HG02970 (cell line): ENCODE measurements at regions not wholly inside any gene's neighbourhood (a gene's known extent, or its start where the extent isn't known, plus 50 kb on each side); places are given as distances from the start of the nearest gene placed in this dataset.

ENCODE experiments used
- ATAC-seq: cut with Tn5 transposase; IDR thresholded peaks from one replicate; pipeline ENCODE4 v1.9.1; 2021; ENCODE audit warnings: mild to moderate bottlenecking, moderate library complexity, moderate number of reproducible peaks; ENCODE audit not compliant: unreplicated experiment, low FRiP score

DNA sequence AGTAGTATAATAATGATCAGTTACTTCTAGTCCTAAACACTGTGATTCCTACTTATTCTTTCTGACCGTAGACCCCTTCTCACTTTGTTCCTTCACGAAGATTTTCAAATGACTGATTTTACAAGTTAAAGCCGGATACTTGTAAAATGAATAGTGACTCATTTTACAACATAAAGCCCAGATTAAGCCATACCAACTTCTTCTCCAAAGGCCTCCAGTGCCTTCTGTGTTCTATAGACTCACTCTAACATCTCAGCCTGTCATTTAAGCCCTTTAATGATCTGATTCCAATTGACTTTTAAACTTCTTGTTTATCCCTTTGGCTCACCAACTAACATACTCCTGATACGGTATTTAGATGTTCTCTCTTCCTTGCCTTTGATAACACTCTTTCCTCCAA, 480.0 kb upstream of the HS3ST1 start:
- ATAC-seq, result no peak

DNA sequence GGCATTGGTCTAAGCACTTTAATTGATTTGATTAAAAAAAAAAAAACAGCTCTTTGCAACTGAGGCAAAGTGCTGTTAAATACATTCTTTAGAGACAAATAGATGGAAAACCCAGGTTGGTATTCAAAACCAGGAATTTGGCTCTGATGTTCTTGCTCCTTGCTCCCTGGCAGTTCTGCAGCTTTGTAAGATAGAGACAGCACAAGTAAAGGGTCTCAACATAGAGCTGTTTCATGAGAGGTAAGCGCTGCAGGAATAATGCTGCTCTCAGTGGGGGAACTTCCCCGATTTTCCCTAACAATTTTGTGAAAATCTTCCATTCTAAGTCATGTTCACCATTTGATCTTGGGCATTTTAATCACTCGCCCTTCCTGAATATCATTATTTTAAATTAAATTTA, 479.5 kb upstream of the HS3ST1 start:
- no peak for ATAC-seq

DNA sequence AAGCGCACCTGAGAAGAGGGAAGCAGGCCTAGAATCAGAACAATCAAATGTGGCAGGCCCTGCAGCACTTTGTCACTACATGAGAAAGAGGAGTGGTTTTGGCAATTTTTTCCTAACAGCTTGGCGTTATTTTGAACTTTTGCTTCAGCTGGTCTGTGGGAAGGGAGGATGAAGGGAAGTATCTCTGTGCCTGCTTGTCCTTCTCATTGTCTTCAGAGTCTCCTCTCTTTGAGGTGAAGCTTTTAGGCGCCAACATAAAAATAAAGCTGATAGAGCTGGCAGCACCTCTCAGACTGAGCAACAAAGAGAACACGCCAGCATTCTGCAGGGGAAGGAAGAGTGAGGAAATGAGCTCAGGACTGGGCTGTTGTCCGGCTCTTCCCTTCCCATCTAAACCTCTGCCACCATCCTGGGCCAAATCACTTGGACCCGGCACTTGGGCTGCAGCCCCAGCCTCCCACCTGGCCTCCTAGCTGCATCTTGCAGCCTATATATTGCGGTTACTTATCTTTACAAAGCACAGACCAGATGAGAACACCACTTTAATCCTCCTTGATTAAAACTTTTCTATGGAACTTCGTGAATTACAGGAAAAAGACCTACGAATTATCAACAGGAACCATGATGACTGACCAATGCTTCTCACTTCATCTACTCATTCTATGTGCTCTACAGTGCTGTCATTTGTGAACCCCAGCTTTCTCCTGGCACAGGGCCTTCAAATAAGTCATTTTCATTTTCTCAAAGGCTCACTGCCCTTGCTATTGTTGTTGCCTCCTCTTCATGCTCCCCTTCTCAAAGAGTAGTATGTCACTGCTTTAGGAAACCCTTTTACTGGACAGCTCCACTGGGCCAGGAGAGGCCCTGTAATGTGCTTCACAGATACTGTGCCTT, 476.4 kb upstream of the HS3ST1 start:
- ATAC-seq, result no peak

DNA sequence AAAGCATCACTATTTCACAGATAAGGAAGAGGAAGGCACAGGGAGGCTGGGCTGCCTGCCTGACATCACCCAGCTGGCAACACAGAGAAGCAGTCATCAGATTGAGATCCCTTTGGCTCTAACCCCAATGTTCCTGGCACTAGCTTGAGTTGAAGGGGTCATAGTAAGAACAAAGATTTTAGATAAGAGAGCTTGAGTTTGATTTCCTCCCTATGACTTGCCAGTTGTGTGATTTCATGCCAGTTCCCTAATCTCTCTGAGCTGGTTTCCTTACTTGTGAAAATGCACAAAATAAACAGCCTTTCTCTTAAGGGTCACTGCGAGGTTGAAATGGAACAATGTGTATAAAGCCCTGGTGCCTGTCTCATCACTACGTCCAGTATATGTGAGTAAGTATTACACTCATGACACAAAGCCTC, 475.4 kb upstream of the HS3ST1 start:
- ATAC-seq, result no peak

DNA sequence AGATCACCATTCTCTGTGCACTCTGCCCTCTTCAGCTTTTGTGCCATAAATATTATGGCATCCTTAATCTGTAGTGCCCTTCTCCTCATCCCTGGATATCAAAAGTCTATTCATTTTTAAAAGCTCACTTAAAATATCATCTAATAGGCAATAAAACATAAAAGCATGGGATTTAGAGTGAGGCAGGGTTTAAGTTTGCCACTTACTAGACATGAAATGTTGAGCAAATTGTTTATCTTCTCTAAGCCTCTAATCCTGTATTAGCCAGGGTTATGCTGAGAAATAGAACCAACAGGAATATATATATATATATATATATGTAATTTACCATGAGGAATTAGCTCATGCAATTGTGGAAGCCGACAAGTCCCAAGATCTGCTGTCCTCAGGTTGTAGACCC, 472.4 kb upstream of the HS3ST1 start:
- ATAC-seq, result no peak

- ATAC-seq, result no peak
These were observed 471.7 kb upstream of the HS3ST1 start for GRCh38 chr4:11900359-11900758.

DNA sequence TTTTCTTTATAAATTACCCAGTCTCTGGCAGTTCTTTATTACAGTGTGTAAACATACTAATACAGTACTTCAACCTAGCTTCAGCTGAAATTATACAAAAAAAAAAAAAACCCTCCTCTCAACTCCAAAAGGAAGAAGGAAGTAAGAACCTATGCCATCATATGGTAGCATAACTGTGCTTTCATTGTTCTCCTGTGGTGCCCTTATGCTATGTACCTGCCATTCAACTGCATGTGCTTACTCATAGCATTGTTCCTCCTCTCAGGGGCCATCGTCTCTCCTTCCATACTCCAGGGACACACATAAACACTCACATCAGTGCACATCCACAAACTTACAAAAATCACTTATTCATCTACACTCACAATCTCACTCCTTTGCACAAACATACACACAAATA, 470.1 kb upstream of the HS3ST1 start:
- ATAC-seq, result no peak

GRCh38 chr4:11895766-11896165, 467.1 kb upstream of the HS3ST1 start:
- ATAC-seq, result no peak

GRCh38 chr4:11894977-11895376, 466.3 kb upstream of the HS3ST1 start:
- ATAC-seq, result no peak

- ATAC-seq, result no peak
These were observed 465.5 kb upstream of the HS3ST1 start for GRCh38 chr4:11894221-11894620.

GRCh38 chr4:11889099-11889498, 460.4 kb upstream of the HS3ST1 start:
- ATAC-seq, result no peak

GRCh38 chr4:11881947-11882346, 453.3 kb upstream of the HS3ST1 start:
- no peak for ATAC-seq

DNA sequence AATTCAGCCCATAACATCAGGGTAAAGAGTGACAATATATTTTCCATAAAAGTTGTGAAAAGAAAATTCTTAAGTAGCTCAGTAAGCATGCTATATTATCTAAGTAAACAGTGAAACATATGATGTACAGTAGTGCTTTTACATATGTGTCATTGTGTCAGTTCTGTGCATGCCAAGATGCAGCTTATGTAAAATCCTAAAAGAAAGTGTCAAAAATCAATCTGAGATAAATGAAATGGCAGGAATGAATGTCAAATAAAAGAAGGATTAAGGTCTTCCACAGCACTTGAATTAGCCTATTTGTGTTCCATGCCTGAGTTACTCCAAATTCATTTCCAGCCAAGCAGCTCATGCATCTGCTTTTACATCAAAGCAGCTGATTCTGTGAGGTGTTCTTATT, 452.7 kb upstream of the HS3ST1 start:
- no peak for ATAC-seq

DNA sequence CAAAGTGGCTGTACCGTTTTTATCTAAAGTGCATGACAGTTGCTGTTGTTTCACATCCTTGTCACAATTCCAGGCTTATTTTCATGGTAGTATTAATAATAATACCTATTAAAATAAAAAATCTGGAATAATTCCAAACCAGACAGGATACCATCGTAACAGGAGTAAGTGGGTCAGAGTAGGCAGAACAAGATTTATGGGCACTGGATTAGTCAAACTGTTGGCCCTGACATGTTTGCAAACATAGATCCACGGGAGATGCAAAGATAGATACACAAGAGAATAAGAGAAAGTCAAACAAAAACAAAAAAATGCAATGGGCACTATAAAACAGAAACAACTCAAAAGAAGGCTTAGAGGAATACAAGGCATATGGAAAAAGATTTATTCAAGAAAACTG, 449.5 kb upstream of the HS3ST1 start:
- ATAC-seq, result no peak

DNA sequence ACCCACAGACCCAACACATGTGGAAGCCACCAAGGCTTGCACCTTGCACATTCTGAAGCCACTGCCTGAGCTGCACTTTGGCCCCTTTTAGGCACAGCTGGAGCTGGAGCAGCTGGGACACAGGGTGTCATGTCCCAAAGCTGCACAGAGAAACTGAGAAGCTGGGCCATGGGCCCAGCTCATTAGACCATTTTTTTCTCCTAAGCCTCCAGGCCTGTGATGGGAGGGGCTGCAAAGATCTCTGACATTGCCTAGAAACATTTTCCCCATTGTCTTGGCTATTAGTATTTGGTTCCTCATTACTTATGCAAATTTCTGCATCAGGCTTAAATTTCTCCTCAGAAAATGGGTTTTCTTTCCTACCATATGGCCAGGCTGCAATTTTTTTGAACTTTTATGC, 447.4 kb upstream of the HS3ST1 start:
- no peak for ATAC-seq

DNA sequence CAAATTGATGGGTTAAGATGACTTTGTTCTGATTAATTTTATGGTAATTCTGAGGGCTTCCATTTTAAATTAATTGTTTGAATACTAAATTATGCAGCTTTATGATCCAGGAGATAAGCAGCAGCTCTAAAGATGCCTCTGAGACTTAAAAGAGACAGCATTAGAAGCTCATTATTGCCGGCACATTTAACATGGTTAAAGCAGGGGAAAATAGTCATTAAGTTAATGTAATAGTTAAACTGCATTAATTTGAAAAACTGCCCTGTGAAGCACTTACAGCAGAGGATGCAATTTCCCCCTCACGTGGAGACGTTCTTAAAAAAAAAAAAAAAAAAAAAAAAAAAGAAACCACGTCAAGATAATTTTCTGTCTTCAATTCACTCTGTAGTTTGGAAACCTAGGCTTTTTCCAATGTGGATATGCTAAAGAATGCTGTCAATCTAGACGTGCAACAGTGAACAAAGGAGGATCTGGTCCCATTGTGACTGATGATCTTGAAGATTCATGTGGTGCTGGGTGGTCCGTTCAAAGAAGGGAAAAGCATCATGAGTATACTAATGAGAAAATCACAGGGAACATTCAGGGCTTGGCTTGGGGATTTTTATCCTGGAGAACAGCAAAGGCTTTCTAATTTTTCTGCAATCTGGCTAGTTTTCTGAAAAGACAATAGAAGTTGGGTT, 440.6 kb upstream of the HS3ST1 start:
- ATAC-seq, result no peak

DNA sequence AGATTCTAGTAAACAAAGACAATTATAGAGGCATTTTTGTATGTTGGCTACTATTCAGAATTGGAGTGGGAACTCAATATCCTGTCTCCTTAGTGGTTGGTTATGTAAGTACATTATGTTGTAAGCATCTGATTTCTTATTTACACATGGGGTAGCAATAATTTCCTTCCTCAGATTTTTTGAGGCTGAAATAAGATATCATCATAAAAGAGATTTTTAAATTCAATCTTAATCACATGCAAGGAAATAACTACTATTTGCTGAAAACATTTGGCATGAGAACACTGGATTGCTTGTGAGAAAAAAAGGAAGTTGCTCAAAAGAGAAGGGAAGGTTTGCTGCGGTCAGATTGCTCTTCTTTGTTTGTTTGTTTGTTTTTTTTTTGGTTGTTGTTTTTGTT, 437.7 kb upstream of the HS3ST1 start:
- ATAC-seq, result no peak

- no peak for ATAC-seq
These were observed 432.3 kb upstream of the HS3ST1 start for GRCh38 chr4:11860996-11861395.

- ATAC-seq, result no peak
These were observed 429.2 kb upstream of the HS3ST1 start for GRCh38 chr4:11857881-11858280.

DNA sequence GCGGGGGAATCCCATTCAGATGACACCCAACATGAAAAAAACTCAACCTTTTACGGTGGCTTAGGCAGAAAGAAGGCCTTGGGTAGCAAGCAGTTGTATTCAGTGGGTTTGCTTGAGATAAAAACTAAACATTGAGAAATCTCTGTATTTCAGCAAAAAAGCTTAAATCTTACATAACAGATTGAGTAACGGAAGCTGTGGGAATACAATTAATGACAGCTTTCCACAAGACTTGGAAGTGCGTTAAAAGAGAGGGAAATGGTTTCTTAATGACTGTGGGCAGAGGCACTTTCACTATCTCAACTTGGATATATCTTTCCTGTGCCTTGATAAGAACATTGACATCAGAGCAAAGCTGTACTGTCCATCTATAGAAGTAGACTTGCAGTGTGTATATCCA, 418.5 kb upstream of the HS3ST1 start:
- ATAC-seq, result no peak

- ATAC-seq, result no peak
These were observed 415.2 kb upstream of the HS3ST1 start for GRCh38 chr4:11843927-11844326.

- ATAC-seq, result no peak
These were observed 414.6 kb upstream of the HS3ST1 start for GRCh38 chr4:11843340-11843739.
